Midbrain (tissue), 1 donor: ENCODE measurements at regions not wholly inside any gene's neighbourhood (a gene's known extent, or its start where the extent isn't known, plus 50 kb on each side); places are given as distances from the start of the nearest gene placed in this dataset.

Experiments used
- DNase-seq: peaks from one replicate; lab custom pipeline; 2025; lab: John Stamatoyannopoulos, UW

DNA sequence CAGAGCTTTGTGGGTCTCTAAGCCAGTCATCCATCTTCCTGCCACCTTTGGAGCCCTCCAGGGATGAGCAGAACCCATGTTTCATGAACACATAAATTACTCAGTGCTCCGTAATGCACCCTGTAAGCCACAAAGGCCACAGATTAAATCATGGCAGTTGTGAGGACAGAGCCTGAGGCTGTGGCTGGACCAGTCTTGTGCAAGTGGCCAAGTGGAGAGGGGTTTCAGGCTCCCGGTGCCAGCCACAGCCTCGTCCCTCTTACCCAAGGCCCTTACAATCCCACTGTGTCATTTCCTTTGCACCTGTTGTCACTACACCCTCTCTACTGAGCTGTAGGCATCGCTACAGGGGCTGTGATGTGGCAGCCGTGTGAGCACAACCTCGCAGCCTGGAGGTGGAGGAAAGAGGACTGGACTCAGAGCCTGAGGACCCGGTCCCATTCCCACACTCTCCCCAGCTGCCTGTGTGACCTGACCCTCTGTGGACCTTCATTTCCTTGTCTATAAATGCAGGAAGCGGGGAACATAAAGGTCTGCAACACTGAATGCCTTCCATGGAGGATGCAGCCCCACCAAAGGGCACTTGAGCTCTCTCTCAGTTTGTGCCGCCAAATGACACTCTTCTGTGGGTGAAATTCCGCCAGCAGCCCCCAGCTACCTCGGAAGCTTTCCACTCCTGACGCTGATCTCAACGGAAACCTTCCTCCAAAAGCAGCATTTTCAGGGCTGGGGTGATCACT lies 792.0 kb downstream of the UQCRFS1 start:
- DNase-seq: no peak

DNA sequence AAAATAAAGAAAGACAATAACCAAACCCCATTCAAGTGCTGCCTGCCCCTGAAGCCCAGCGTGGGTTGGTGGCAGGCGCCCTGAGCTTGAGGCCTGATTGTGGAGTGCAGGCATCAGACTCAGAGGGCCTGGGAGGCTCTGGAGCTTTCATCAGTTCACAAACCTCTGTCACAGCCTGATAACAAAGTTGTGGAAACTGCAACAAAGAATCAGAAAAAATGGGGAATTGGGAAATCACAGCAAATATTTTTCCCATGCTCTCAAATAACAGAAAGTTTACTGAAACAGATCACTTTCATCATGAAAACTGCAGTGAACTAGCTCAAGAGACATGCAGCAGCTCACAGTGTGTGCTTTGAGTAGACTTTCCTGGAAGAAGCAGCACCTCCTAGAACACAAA lies 793.6 kb downstream of the UQCRFS1 start:
- DNase-seq: no peak

GRCh38 chr19:28417361-28417760 lies 795.6 kb downstream of the UQCRFS1 start:
- DNase-seq: no peak

DNA sequence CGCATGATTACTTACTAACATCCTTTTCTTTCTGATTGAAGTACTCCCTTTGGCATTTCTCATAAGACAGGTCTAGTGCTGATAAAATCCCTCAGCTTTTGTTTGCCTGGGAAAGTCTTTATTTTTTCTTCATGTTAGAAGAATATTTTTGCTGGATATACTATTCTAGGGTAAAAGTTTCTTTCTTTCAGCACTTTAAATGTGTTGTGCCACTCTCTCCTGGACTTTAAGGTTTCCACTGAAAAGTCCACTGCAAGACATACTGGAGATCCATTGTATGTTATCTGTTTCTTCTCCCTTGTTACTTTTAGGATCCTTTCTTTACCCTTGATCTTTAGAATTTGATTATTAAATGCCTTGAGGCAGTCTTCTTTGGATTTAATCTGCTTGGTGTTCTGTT lies 796.7 kb downstream of the UQCRFS1 start:
- no peak for DNase-seq

- no peak for DNase-seq
These were observed 798.2 kb downstream of the UQCRFS1 start for GRCh38 chr19:28414748-28415147.

- no peak for DNase-seq
These were observed 803.1 kb downstream of the UQCRFS1 start for GRCh38 chr19:28409859-28410258.

- DNase-seq: no peak
These were observed 806.0 kb downstream of the UQCRFS1 start for GRCh38 chr19:28406966-28407365.

DNA sequence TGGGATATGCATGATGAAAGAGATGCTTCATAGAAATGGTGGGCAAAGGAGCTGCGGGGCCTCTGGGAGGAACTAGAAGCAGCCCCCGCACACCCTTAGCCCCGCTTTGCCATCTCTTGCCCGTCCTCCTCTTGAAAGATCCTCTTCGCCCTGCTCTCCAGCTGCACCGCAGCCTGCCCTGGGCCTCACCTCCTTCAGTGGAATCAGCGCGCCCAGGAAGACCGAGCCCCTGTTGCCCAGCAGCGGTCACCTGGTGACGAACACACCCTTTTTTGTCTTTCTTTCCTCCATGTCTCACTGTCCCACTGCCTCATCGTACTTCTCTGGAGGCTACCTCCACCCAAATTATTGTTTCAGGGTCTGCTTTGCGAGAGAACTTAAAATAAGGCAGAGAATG lies 807.6 kb downstream of the UQCRFS1 start:
- no peak for DNase-seq

- no peak for DNase-seq
These were observed 808.5 kb downstream of the UQCRFS1 start for GRCh38 chr19:28404472-28404871.

GRCh38 chr19:28403690-28404089 lies 809.3 kb downstream of the UQCRFS1 start:
- DNase-seq: no peak

DNA sequence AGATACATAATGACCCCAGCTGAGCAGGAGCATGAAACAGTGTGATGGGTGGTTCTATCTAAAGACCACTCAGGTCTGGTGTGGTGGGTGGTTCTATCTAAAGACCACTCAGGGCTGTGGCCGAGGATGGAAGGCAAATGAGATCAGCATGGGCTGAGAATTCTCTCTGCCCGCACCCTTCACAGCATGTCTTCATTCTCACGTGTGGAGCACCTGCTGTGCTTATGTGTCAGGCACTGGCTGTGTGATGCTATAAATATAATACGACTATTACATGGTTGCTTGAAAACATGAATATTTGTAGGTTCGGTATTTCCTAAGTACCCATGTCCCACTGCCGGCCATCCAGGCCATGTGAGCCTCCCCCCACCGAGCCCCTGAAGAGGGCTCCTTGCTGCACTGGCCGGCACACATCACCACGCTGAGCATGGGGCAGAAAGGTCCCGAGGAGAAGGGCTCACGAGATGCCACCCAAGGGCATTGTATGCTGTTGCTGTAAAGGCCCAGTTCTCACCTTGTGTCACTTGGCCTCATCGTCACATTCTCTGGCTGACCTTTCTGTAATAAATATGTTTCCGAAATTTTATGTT lies 810.2 kb downstream of the UQCRFS1 start:
- DNase-seq: no peak

DNA sequence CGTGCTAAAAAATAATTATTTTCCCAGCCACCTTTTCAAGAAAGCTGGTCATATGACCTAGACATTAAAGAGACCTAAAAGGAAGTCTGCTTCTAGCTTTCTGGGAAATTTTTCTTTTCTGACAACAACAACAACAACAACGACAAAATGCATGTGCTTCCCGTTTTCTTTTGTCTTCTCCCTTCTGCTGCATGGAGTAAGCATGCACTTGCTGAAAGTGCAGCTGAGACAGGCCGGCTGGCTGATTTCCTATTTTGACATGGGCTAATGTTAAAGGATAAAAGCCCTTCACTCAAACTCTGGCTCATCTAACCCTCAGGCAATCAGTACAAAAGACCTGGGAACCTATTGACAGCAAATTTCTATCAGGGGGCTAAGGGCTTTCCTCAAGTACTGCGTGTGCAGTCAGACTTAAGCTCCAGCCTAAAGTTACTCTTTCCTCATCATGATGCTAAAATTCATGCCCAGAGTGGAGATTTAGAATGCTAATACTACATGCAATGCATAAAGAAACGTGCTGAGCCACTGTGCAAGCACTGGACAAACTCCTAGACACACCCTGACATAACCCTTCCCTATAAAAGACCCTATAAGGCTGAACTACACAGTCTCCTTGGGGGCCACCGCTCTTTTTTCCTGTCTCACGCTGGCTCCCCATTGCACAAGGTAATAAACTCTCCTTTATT lies 811.1 kb downstream of the UQCRFS1 start:
- no peak for DNase-seq

DNA sequence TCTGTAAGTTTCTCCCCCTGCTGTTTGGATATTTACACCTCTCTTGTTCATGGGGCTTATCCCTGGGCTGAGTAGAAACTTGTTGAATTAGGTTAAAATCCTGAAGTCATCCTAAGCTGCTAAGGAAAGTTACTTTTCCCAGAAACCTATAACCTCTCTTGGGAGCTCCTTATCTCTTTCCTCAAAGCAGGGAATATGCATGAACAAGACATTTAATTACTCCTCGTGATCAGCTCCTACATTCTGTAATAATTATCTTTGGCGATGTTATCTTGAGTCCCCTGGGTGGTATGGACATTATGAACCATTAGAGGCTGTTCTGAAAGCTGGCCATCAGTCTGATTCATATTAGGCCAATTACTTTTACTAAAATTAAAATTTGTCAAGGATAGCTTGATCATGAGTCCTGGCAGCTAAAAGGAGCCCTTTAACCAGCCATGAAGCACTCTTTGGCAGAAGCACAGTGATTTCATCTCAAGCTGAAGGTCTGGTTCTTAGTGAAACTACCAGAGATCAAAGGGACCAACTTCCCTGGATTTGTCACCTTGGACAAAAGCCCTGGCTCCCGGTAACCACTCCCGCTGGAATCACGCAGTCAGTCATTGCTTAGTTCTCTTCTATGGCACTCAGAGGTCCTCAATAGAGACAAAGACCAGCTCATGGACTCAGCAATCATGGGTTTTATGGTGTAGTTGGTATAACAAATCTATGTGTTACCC lies 811.8 kb downstream of the UQCRFS1 start:
- DNase-seq: no peak

- no peak for DNase-seq
These were observed 813.8 kb downstream of the UQCRFS1 start for GRCh38 chr19:28399187-28399586.

- no peak for DNase-seq
These were observed 815.2 kb downstream of the UQCRFS1 start for GRCh38 chr19:28397800-28398199.

- no peak for DNase-seq
These were observed 815.6 kb downstream of the UQCRFS1 start for GRCh38 chr19:28397306-28397705.

GRCh38 chr19:28396287-28396831 lies 816.6 kb downstream of the UQCRFS1 start:
- DNase-seq: no peak

DNA sequence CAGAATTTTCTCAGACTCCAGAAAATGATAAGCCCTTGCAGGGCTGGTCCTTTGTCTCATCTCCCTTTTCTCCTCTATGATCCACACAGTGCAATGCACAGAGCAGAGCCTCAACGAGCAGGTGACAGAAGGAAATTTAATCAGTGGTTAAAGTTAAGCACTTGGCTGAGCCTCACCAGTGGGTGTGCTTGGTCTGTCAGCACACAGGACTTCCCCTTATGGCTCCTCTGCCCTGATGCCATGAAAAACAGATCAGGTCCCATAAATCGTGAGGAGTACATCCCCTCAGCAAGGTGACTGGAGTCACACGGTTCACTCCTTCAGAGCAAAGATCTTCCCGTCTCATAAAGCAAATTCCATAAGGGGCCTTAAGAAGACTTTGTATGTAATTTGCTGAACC lies 818.2 kb downstream of the UQCRFS1 start:
- DNase-seq: no peak

DNA sequence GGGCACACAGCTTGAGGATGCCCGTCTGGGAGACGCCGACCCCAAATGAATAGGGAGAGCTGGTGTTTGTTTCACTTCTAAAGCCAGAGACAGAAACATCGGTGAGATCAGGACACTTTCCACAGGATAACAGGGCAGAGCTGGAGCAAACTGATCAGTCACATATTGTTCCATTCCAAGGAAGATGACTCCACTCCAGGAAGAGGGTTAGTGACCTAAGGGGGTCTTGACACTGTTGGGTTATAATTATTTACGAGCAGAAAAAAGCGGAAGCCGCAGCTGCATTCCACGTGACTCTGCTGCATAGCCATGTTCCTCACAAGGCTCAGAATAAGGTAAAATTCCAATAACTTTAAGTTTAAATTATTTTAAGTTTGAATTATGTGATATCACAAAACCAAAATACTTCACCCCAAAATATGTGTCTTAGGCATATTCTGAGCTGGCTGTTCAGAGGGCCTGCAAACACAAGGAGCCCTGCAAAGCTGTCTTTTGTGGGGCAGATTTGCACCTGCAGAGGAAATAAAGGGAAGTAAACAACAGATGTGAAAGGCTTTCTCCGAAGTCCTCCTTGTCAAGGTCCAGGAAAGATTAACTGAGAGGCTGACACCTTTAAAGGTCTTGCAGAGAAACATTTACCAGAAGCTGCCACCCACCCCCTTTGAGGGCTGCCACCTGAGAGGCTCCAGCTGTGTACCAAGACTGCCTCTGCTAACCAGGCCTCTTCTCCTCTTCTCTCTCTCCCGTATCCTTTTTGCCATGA lies 819.2 kb downstream of the UQCRFS1 start:
- no peak for DNase-seq

GRCh38 chr19:28388988-28389387 lies 824.0 kb downstream of the UQCRFS1 start:
- DNase-seq: no peak

DNA sequence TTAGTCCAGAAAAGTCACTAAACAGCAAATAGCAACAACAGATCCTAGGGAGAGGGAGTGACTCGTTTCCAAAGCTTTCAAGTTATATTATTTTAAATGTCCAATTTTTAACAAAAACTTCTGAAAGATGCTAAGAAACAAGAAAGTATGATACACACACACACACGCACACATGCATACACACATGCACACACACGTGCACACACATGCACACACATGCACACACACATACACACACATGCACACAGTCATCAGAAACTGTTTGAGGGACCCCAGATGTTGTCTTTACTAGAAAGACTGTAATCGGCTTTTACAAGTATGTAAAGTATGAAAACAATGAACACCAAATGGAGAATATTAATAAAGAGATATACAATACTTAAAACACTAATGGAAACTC lies 825.4 kb downstream of the UQCRFS1 start:
- no peak for DNase-seq

DNA sequence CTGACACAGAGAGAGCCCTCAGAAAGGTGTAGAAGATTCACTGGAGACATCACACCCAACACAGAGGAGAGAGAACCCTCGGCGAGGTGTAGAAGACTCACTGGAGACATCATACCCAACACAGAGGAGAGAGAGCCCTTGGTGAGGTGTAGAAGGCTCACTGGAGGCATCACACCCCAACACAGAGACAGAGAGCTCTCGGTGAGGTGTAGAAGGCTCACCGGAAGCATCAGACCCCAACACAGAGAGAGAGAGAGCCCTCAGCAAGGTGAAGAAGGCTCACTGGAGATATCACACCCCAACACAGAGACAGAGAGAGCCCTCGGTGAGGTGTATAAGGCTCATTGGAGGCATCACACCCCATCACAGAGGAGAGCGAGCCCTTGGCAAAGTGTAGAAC lies 826.5 kb downstream of the UQCRFS1 start:
- no peak for DNase-seq
